HK-2 (cell line): ENCODE measurements at regions not wholly inside any gene's neighbourhood (a gene's known extent, or its start where the extent isn't known, plus 50 kb on each side); places are given as distances from the start of the nearest gene placed in this dataset.
"Not testable (repeated sequence)": the region's sequence is repeated elsewhere in the genome, so short reads cannot be mapped to it uniquely, and the experiment has no call there.

ENCODE experiments used
- DNase-seq: peaks from one replicate; pipeline ENCODE4 v3.0.0-alpha.2; 2018; ENCODE audit not compliant: unreplicated experiment

DNA sequence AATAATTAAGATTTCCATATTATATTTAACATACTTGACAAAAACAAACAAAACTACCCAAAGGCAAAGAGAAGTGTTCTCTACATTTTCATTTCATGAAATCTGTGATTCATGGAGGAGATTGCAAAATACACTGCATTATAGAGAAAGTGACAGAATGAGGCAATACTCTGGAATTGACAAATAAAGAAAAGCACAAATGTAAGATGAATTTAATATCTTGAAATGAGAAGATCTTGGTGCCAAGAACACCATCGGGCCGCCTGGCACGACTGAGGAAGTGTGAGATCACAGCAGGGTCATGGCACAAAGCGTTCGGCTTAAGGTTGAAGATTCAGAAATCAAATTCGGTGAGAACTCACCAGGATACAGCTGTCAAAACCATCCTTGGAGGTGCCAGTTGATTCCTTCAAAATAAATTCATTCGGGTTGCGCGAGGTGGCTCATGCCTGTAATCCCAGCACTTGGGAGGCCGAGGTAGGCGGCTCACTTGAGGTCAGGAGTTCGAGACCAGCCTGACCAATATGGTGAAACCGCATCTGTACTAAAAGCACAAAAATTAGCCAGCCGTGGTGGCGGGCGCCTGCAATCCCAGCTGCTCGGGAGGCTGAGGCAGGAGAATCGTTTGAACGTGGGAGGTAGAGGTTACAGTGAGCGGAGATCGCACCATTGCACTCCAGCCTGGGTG lies 174.0 kb upstream of the PFKP start:
- DNase-seq, result no peak

DNA sequence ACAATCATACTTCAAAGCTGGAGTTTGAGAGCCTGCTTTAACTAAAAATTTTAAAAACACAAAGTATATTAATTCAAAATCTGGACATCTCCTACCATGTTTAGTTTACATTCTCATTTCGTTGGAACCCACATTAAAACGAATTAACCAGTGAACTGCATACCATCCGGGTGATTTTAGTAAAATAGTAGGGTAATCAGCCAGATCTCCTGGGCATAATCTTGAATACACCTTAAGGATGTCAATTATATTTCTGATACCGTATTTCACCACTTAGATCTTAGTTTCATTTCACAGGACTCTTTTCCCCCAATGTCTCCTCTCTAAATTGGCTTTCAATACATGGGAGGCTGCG lies 175.6 kb upstream of the PFKP start:
- DNase-seq, result no peak

DNA sequence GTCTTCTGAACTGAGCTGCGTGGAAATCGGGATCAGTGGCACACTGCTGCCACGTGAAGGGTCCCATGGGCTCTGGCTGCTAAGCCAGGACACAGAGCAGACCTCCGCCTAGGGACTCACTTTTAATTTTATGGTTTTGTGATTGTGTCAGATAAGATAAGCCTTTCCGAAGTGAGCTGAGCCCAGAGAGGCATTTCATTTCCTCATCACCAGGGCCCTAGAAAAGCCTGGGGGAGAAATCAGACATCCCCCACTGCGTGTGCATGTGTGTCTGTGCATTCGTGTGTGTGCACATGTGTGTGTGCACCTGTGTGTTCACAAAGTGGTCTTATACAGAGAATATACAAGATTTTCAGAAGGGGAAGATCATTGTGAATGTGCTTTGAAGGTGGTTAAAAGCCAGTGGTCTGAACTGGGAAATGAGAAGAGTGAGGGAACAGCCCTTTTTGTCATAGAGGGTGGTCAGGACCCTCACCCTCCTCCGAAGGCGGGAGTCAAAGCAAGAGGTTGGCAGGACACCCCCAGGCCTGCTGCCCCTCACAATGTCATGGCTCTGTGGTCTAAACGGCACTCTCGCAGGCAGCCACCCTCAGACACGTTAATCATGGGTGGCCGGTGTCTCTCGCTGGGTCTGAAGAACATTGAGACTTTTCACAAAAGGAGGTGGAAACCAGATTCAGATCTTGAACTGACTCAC lies 176.1 kb upstream of the PFKP start:
- DNase-seq, result no peak

DNA sequence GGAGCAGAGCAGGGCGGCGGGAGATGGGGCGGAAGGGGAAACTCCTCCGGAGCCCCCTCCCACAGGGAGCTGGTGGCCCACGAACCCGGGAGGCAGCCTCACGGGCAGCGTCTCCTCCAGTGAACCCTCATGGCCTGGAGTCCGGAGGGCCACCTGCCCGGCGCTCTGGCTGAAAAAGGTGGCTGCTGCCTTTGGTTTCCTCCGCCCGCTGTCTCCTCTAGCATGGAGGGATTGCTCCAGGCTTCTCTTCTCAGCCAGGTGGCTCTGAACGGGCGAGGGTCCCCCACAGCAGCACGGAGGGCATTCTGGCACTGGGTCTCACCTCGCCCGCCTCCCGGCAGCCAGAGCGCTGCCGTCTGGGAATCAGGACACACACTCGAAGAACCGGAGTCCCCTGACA lies 177.3 kb upstream of the PFKP start:
- DNase-seq, result no peak

DNA sequence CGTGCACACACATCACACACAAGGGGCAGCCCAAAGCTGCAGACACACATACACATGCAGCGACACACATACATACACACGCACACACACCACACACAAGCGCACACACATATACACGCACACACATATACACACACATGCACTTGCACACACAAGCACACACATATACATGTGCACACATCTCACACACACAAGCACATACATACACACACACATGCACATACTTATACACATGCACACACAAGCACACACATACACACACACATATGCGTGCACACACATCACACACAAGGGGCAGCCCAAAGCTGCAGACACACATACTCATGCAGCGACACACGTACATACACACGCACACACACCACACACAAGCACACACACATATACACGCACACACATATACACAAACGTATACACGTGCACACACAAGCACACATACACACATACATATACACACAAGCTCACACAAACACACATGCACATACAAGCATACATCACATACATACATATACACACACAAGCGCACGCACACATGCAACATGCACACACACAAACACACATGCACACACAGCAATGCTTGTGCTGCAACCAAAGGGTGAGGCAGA lies 178.8 kb upstream of the PFKP start:
- DNase-seq, result no peak

DNA sequence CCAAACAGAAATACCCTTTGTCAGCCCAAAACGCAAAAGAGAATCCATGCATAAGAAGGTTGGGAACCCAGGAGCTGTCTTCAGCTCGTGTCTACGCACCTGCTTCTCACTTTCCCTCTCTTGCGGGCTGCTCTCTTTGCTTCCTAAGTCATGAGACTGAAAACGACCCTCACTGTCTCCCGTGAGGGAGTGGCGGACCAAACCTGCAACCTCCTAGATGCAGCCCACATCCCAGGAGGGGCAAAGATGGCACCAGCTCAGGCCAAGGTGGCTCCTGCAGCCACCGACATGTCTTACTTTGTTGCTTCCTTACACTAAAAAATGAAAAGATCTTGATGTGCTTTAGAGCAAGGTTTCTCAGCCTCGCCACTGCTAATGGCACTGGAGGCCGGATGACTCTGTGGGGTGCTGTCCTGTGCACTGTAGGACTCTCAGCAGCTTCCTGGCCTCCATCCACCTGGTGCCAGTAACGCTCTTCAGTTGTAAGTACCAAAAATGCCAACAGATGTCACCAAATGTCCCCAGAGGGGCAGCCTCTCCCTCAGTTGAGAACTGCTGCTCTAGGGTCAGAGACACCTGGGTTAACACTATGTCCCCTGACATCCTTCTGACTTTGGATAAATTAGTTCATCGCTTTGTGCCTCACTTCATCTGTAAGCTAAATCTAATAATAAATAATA lies 179.8 kb upstream of the PFKP start:
- DNase-seq, result no peak

DNA sequence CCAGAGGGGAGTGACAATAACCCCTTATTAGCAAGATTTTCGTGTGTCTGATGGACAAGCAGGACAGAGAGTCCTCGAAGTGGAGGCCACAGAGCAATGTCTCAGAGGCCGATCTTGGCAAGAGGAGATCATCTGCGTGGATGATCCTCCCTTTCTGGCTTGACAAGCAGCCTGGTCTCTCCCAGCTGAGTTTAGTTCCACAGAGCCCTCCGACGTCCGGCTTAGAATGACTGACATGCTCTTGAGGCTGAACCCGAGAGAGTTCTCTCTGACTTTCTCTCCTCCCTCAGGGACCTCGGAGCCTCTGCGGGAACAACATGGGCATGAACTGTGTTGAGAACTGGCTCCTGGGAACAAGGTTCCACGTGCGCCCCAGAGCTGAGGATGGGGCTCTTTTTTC lies 180.7 kb upstream of the PFKP start:
- DNase-seq, result no peak

DNA sequence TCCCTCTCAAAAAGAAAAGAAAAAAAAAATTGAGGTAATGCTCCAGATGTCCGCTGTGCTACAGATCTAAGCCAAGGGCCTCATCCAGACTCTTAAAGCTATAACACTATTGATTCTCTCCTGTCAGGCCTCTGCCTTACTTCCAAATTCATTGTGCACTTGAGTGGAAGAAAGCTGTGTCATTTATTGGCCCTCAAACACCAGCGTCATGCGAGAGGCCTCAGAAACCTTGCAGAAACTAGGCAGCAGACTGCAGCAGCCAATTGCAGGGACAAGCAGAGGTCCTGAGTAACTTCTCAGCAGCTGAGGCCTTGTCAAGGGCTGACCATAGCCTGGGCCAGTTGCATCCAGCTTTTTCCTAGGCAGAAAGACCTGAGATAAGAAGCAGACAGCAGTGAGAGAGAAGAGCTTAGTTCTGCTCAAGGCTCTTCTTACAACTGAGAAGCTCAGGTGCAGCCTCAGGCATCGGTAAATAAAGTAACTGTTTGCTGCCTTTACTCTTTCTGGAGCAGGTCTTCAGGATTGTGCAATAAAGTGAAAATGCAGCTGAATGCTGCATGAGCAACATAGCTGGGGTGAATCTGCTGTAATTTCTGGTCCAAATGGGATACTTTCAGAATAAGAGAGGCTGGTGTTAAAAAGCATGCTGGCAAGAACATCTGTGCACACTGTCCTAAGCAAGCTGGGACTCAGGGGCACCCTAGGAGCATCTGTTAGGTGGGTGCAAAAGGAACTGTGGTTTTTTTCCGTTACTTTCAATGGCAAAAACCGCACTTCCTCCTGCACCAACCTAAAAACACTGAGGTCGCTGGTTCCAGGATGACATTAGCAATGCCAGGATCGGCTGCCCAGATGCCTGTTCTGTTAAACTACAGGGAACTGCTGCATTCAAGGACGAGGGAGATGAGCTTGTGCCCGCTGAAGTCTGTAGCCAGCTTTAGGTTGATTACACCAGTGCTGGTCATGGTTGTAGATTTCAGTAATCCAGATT lies 181.8 kb upstream of the PFKP start:
- DNase-seq, result no peak

DNA sequence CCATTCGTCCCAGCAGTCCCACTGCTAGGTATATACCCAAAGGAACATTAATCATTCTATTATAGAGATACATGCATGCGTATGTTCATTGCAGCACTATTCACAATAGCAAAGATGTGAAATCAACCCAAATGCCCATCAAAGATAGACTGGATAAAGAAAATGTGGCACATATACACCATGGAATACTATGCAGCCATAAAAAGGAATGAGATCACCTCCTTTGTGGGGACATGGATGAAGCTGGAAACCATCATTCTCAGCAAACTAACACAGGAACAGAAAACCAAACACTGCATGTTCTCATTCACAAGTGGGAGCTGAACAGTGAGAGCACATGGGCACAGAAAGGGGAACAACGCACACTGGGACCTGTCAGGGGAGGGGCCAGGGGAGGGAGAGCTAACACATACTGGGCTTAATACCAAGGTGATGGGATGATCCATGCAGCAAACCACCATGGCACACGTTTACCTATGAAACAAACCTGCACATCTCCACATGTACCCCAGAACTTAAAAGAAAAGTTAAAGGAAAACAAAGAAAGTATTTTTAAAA lies 183.3 kb upstream of the PFKP start:
- not testable (repeated sequence) for DNase-seq

DNA sequence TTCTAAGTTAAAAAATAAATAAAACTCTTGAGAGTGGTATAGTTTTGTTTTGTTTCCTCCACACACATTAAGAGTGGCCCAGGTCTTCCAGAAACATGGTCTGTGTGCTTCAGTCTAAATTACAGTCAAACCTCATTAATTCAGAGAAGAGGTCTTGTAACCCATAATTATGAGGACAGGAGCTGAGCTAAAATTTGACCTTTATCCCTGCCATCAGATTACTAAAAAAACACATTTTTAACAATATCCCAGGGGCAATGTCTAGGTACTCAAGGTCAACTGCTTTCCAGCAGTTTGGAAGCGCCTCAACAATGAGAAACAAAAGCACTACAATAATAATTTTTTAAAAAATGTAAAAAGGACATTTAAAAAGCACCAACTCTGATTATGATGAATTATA lies 184.1 kb upstream of the PFKP start:
- DNase-seq, result no peak

DNA sequence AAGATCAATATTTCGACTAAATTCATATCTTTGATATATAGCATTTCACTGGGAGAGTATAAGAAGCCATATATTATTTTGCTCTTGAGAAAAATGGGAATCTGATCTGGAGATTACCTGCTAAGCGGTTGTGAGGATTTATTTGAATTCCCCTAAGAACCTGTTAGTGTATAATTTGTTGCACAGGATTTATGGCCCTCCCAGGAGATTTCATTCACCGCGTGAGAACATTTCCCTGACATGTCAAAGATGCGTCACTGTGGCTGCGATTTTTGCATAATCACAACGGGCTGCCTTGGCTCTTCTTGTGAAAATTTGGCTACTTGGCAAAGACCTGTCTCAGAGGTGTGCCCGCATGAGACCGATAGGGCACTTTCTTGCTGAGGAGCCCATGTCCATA lies 184.7 kb upstream of the PFKP start:
- no peak for DNase-seq

DNA sequence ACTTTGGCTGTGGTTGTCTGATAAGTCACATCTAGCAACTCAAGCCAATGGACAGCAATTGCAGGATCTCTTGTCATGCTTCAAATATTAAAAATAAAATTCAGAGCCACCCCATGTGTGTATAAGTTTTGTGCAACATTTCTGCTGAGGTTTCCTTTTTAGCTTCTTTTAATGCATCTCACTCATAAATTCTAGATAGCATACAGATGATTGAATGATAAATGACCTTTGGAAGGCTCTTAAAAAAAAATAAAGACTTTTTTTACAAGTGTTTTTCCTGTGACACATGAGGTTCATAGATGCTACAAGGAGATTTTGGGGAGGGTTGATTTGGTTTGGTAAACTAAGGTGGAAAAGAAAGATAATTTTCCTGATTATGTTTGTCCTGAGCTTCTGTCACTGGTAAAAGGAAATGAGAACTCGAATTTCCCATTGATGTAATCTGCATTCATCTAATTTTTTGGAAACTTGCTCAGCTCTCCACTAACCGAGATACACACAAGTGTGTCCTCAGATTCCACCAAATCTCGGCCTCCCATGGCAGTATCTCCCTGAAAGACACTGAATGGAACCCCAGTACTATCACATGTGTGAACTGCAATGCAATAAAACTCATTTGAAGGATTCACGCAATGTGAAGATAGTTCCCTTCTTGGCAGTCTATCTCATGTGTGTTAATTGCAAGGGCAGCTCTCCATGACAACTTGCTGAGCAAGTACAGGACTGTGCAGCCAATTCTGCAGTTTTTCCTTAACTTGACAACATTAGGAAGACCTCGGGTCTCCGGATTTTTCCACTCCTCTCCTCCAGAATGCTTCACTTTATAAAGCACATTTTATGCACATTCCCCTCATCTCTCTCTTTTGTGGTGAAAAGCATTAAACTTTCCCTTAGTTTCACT lies 185.4 kb upstream of the PFKP start:
- DNase-seq, result no peak

DNA sequence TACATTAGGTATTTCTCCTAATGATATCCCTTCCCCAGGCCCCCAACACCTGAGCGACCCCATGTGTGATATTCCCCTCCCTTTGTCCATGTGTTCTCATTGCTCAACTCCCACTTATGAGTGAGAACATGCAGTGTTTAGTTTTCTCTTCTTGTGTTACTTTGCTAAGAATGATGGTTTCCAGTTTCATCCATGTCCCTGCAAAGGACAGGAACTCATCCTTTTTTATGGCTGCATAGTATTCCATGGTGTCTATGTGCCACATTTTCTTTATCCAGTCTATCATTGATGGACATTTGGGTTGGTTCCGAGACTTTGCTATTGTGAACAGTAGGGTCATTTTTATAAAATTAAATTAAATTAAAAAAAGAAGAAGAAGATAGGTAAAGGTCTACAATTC lies 187.3 kb upstream of the PFKP start:
- DNase-seq, result not testable (repeated sequence)

DNA sequence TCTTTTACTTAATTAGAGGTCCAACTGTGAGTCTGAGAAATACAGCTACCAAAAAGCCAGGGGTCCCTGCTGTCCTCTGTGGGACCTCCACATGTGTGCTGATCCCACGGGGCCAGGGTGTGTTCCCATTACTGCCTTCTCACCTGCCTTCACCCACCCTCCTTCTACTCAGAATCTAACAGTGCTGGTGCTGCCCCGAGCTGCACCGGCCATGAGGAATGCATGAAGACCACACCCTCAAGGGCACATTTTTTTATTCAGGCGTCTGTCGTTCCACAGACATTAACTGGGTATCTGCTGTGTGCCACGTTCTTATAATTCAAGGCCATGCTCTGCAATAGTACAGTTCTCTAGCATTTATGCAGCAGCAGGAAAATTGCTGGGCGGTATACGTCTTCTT lies 188.5 kb upstream of the PFKP start:
- no peak for DNase-seq

DNA sequence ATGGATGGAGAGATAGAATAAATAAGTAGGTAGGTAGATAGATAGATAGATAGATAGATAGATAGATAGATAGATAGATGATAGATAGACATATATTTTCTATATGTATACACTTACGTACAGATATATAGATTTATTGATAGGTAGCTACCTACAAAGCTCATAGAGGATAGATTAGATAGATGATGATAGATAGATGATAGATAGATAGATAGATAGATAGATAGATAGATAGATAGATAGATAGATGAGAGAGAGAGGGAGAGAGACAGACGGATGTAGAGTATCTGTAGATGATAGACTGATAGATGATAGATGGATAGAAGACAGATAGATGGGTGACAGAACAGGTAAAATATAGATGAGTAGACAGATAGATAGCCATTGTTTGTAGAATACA lies 191.3 kb upstream of the PFKP start:
- DNase-seq, result no peak

DNA sequence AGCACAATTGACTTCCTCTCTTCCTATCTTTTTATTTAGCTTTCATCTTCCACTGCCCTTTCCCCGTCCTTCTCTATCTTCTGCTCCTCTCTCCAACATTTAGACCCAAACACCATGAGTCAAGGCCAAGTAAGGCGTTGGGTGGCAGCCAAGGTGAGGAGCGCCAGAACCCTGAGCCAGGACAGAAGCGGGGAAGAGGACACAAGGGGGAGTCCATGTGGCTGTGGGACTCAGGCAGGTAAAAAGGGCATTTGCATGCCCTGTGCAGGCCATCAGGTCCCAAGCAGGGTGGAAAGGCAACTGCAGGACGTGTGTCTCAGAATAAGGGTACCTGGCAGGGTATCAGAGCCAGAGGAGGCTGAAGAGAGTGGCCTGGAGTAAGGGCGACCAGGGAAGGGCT lies 192.4 kb upstream of the PFKP start:
- DNase-seq, result no peak

DNA sequence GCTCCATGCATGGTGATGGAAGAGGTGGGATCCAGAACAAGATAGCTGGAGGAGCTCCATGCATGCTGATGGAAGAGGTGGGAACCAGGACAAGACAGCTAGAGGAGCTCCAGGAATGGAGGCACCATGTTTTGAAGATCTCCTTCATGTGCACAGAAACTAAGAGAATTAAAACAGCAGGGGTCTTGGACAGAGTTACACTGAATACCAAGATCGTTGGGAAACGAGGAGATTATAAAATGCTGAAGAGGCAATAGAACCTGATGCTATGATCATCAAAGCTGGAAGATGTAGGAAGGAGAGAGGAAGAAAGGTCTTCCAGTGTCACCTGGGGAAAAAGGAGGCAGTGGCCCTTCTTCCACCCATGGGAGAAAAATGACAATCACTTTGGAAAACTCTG lies 193.6 kb upstream of the PFKP start:
- DNase-seq, result no peak

DNA sequence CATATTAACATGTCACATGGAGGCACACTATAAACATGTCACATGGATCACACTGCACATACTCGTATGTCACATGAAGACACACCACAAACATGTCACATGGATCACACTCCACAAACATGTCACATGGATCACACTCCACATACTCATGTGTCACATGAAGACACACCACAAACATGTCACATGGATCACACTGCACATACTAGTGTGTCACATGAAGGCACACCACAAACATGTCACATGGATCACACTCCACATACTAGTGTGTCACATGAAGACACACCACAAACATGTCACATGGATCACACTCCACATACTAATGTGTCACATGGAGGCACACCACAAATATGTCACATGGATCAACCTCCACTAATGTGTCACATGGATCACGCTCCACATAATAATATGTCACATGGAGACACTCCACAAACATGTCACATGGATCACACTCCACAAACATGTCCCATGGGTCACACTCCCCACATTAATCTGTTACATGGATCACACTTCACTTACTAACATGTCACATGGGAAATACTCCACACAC lies 195.6 kb upstream of the PFKP start:
- DNase-seq, result no peak

DNA sequence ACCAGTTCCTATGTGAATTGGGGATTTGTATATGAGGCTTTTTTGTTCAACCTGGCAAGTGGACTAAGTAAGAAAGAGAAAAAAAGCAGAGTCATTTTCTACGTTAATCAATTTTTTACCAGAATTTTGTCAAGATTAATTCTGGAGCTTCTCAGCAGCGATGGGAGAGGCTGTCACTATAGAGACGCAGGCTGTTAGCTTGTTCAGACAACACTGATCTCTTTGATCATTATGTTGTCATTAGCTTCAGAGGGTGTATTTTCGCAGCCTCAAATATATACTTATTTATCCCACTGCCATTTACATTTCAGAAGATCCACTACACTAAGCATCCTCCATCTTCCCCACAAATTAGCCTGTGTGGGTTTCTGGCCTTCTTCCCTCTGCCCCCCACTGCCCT lies 196.7 kb upstream of the PFKP start:
- no peak for DNase-seq

DNA sequence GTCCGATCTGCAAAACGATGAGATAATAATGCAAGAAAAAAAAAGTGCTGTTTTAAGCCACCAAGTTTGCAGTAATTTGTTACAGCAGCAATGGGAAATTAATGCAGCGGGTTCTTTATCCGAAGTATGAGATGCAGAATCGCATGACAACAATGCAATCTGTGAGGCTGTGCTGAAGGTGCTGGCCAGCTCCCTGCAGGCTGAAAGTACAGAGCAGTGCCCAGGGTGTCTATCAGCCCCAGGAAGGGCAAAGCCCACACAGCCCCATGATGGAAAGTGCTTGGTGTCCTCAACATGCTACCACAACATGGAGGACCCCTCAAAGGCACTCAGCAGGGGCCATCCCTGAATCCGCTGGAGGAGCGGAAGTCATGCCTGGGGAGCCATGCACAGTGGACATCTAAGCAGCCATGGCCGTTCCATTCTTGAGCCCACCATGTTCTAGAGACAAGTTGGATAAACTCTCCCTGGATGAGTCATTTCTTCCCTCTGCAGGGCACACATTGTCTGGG lies 199.5 kb upstream of the PFKP start:
- no peak for DNase-seq
